ENCODE measurements at regions not wholly inside any gene's neighbourhood (a gene's known extent, or its start where the extent isn't known, plus 50 kb on each side); places are given as distances from the start of the nearest gene placed in this dataset.

DNA sequence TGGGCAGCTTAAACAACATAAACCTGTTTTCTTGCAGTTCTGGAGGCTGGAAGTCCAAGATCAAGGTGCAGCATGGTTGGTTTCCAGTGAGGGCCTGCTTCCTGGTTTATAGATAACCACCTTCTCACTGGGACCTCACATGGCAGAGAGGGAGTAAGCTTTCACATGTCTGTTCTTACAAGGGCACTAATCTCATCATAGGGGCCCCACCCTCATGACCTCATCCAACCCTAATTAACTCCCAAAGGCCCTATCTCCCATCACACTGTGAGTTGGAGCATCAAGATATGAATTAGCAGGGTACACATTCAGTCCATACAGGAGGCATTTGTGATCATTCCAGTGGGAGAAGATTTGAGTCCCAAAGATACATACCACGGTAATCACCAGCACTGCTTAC lies 50.5 kb upstream of the GRIN2A start:
- TF ChIP-seq CTCF (IDR thresholded peaks at IDR 0.05) (no peak), POLR2A (IDR thresholded peaks at IDR 0.05) (no peak)
- H3K4me3 ChIP-seq (ENCODE audit: low read depth, poor library complexity, severe bottlenecking): no peak overlapping the region
- 93 to 100% methylated on average over 1 of the region's 1 CpG for WGBS, 2 donors
- no peak for DNase-seq (ENCODE audit: low spot score in 2 of 2)
- intact Hi-C loops (cut with DNase I; ENCODE audit: low total_unique reads): no loop called here

GRCh38 chr16:10239640-10240039 lies 57.4 kb upstream of the GRIN2A start:
- 74 to 80% methylated on average over 8 of the region's 8 CpGs for WGBS, 2 donors
- no peak for DNase-seq (ENCODE audit: low spot score in 2 of 2)
- TF ChIP-seq CTCF (IDR thresholded peaks at IDR 0.05) (no peak), POLR2A (IDR thresholded peaks at IDR 0.05) (no peak)
- H3K4me3 ChIP-seq (ENCODE audit: low read depth, poor library complexity, severe bottlenecking): no peak overlapping the region
- intact Hi-C loops (cut with DNase I; ENCODE audit: low total_unique reads): no loop called here

GRCh38 chr16:10240854-10241613 lies 58.8 kb upstream of the GRIN2A start:
- no peak for DNase-seq (ENCODE audit: low spot score in 2 of 2)
- TF ChIP-seq CTCF (IDR thresholded peaks at IDR 0.05): no peak
- TF ChIP-seq POLR2A (IDR thresholded peaks at IDR 0.05): no peak
- intact Hi-C loops (cut with DNase I; ENCODE audit: low total_unique reads): no loop called here
- H3K4me3 ChIP-seq (ENCODE audit: low read depth, poor library complexity, severe bottlenecking): no peak overlapping the region
- WGBS, 2 donors: 74 to 78% methylated on average over 7 of the region's 7 CpGs

GRCh38 chr16:10242097-10242496 lies 59.9 kb upstream of the GRIN2A start:
- H3K4me3 ChIP-seq (ENCODE audit: low read depth, poor library complexity, severe bottlenecking): no peak overlapping the region
- DNase-seq (ENCODE audit: low spot score in 2 of 2): no peak
- TF ChIP-seq CTCF (IDR thresholded peaks at IDR 0.05): no peak
- TF ChIP-seq POLR2A (IDR thresholded peaks at IDR 0.05): no peak
- 0 to 29% methylated on average over 2 of the region's 2 CpGs for WGBS, 2 donors
- intact Hi-C loops (cut with DNase I; ENCODE audit: low total_unique reads): no loop called here

- 84 to 93% methylated on average over 6 of the region's 6 CpGs for WGBS, 2 donors
Measured at GRCh38 chr16:10242916-10243315, 60.7 kb upstream of the GRIN2A start.

More at GRCh38 chr16:10242916-10243315, 60.7 kb upstream of the GRIN2A start:
- TF ChIP-seq CTCF (IDR thresholded peaks at IDR 0.05): no peak
- TF ChIP-seq POLR2A (IDR thresholded peaks at IDR 0.05): no peak
- no peak overlapping the region for H3K4me3 ChIP-seq (ENCODE audit: low read depth, poor library complexity, severe bottlenecking)
- intact Hi-C loops (cut with DNase I; ENCODE audit: low total_unique reads): no loop called here
- no peak for DNase-seq (ENCODE audit: low spot score in 2 of 2)
